ENCODE measurements at regions not wholly inside any gene's neighbourhood (a gene's known extent, or its start where the extent isn't known, plus 50 kb on each side); places are given as distances from the start of the nearest gene placed in this dataset.

GRCh38 chr11:115860246-115860645 lies 356.0 kb upstream of the CADM1 start:
- Histone ChIP-seq H3K4me3 (ENCODE audit: low read length) (no peak overlapping the region), H3K9me3 (ENCODE audit: insufficient read depth, low read depth, low read length) (peaks cover 4% of the 10 kb centered on the region; the same call in 1 of the 2 replicates), H3K4me1 (ENCODE audit: insufficient read depth, low read length) (no peaks in the 10 kb centered on the region), H3K27ac (ENCODE audit: low read length) (no peak overlapping the region), H3K9ac (ENCODE audit: low read depth, low read length) (no peak overlapping the region), H3K36me3 (ENCODE audit: insufficient read depth, low read depth, low read length) (no peaks in the 10 kb centered on the region), H3K27me3 (ENCODE audit: insufficient read depth, low read length) (no peaks in the 10 kb centered on the region)

DNA sequence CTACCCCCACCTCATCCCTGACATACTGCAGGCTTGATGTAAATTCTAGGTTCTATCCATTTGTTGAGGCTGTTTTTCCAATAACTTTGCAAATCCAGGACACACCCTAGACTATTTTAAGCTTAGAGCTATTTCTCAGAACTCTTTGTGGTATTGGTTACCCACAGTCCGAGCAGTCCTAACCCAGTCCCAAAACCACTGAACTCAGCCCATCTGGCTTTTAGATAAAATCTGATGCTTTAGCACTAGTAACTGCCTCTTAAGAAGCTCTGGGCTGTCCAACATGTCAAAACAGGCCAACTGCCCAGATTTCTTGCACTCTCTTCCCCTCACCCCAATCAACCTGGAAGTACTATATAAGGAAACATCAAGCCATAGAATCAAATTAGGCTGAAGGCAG lies 344.4 kb upstream of the CADM1 start:
- Histone ChIP-seq H3K9ac (ENCODE audit: low read depth, low read length) (no peak overlapping the region), H3K27ac (ENCODE audit: low read length) (no peak overlapping the region), H3K9me3 (ENCODE audit: insufficient read depth, low read depth, low read length) (no peaks in the 10 kb centered on the region), H3K4me1 (ENCODE audit: insufficient read depth, low read length) (no peaks in the 10 kb centered on the region), H3K36me3 (ENCODE audit: insufficient read depth, low read depth, low read length) (no peaks in the 10 kb centered on the region), H3K27me3 (ENCODE audit: insufficient read depth, low read length) (no peaks in the 10 kb centered on the region), H3K4me3 (ENCODE audit: low read length) (no peak overlapping the region)

GRCh38 chr11:115848080-115848479 lies 343.9 kb upstream of the CADM1 start:
- Histone ChIP-seq H3K4me1 (ENCODE audit: insufficient read depth, low read length) (no peaks in the 10 kb centered on the region), H3K9ac (ENCODE audit: low read depth, low read length) (no peak overlapping the region), H3K4me3 (ENCODE audit: low read length) (no peak overlapping the region), H3K36me3 (ENCODE audit: insufficient read depth, low read depth, low read length) (no peaks in the 10 kb centered on the region), H3K27ac (ENCODE audit: low read length) (no peak overlapping the region), H3K9me3 (ENCODE audit: insufficient read depth, low read depth, low read length) (no peaks in the 10 kb centered on the region), H3K27me3 (ENCODE audit: insufficient read depth, low read length) (no peaks in the 10 kb centered on the region)

- Histone ChIP-seq H3K9ac (ENCODE audit: low read depth, low read length) (no peak overlapping the region), H3K27me3 (ENCODE audit: insufficient read depth, low read length) (no peaks in the 10 kb centered on the region), H3K9me3 (ENCODE audit: insufficient read depth, low read depth, low read length) (no peaks in the 10 kb centered on the region), H3K36me3 (ENCODE audit: insufficient read depth, low read depth, low read length) (no peaks in the 10 kb centered on the region), H3K4me3 (ENCODE audit: low read length) (no peak overlapping the region), H3K4me1 (ENCODE audit: insufficient read depth, low read length) (no peaks in the 10 kb centered on the region), H3K27ac (ENCODE audit: low read length) (no peak overlapping the region)
These were observed 341.7 kb upstream of the CADM1 start for GRCh38 chr11:115845872-115846271.

- Histone ChIP-seq H3K4me1 (ENCODE audit: insufficient read depth, low read length) (no peaks in the 10 kb centered on the region), H3K27ac (ENCODE audit: low read length) (no peak overlapping the region), H3K4me3 (ENCODE audit: low read length) (no peak overlapping the region), H3K9ac (ENCODE audit: low read depth, low read length) (no peak overlapping the region), H3K27me3 (ENCODE audit: insufficient read depth, low read length) (no peaks in the 10 kb centered on the region), H3K9me3 (ENCODE audit: insufficient read depth, low read depth, low read length) (no peaks in the 10 kb centered on the region), H3K36me3 (ENCODE audit: insufficient read depth, low read depth, low read length) (no peaks in the 10 kb centered on the region)
These were observed 339.5 kb upstream of the CADM1 start for GRCh38 chr11:115843685-115844084.

DNA sequence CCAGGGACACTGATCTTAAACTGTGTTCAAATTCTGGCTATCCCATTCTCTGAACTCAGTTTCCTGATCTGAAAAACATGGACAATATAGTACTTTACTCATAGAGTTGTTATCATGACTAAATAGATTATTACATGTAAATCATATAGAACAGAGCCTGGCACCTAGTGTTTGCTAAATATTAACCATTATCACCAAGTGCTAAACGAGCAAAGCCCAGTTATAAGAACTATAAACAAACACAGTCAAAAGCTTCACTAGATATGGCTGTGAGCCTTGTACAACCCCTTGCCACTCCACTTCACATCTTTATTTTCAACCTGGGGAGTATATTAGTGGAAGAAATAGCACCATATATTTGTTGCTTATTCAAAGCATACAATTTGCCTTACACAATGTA lies 338.9 kb upstream of the CADM1 start:
- H3K4me3 ChIP-seq (ENCODE audit: low read length): no peak overlapping the region
- no peaks in the 10 kb centered on the region for H3K36me3 ChIP-seq (ENCODE audit: insufficient read depth, low read depth, low read length)
- no peaks in the 10 kb centered on the region for H3K4me1 ChIP-seq (ENCODE audit: insufficient read depth, low read length)
- H3K9me3 ChIP-seq (ENCODE audit: insufficient read depth, low read depth, low read length): no peaks in the 10 kb centered on the region
- no peak overlapping the region for H3K27ac ChIP-seq (ENCODE audit: low read length)
- H3K9ac ChIP-seq (ENCODE audit: low read depth, low read length): no peak overlapping the region
- H3K27me3 ChIP-seq (ENCODE audit: insufficient read depth, low read length): no peaks in the 10 kb centered on the region

GRCh38 chr11:115820026-115820425 lies 315.8 kb upstream of the CADM1 start:
- Histone ChIP-seq H3K4me3 (ENCODE audit: low read length) (no peak overlapping the region), H3K27me3 (ENCODE audit: insufficient read depth, low read length) (no peaks in the 10 kb centered on the region), H3K27ac (ENCODE audit: low read length) (no peak overlapping the region), H3K36me3 (ENCODE audit: insufficient read depth, low read depth, low read length) (no peaks in the 10 kb centered on the region), H3K9ac (ENCODE audit: low read depth, low read length) (no peak overlapping the region), H3K4me1 (ENCODE audit: insufficient read depth, low read length) (peaks cover 12% of the 10 kb centered on the region; the same call in 1 of the 2 replicates), H3K9me3 (ENCODE audit: insufficient read depth, low read depth, low read length) (peaks cover 6% of the 10 kb centered on the region; the same call in 1 of the 2 replicates)

GRCh38 chr11:115819014-115819413 lies 314.8 kb upstream of the CADM1 start:
- Histone ChIP-seq H3K27me3 (ENCODE audit: insufficient read depth, low read length) (no peaks in the 10 kb centered on the region), H3K9ac (ENCODE audit: low read depth, low read length) (no peak overlapping the region), H3K4me1 (ENCODE audit: insufficient read depth, low read length) (peaks cover 12% of the 10 kb centered on the region; the same call in 1 of the 2 replicates), H3K27ac (ENCODE audit: low read length) (no peak overlapping the region), H3K36me3 (ENCODE audit: insufficient read depth, low read depth, low read length) (no peaks in the 10 kb centered on the region), H3K9me3 (ENCODE audit: insufficient read depth, low read depth, low read length) (peaks cover 6% of the 10 kb centered on the region; the same call in 1 of the 2 replicates), H3K4me3 (ENCODE audit: low read length) (no peak overlapping the region)

- Histone ChIP-seq H3K9ac (ENCODE audit: low read depth, low read length) (no peak overlapping the region), H3K36me3 (ENCODE audit: insufficient read depth, low read depth, low read length) (no peaks in the 10 kb centered on the region), H3K4me1 (ENCODE audit: insufficient read depth, low read length) (peaks cover 12% of the 10 kb centered on the region; the same call in 1 of the 2 replicates), H3K9me3 (ENCODE audit: insufficient read depth, low read depth, low read length) (peaks cover 6% of the 10 kb centered on the region; the same call in 1 of the 2 replicates), H3K4me3 (ENCODE audit: low read length) (0 out of 2 replicates have a peak overlapping the region, but pooled peaks have one; percentile 20), H3K27ac (ENCODE audit: low read length) (no peak overlapping the region), H3K27me3 (ENCODE audit: insufficient read depth, low read length) (no peaks in the 10 kb centered on the region)
These were observed 313.7 kb upstream of the CADM1 start for GRCh38 chr11:115817844-115818468.

GRCh38 chr11:115808351-115808940 lies 304.2 kb upstream of the CADM1 start:
- H3K4me1 ChIP-seq (ENCODE audit: insufficient read depth, low read length): no peaks in the 10 kb centered on the region
- no peak overlapping the region for H3K9ac ChIP-seq (ENCODE audit: low read depth, low read length)
- H3K36me3 ChIP-seq (ENCODE audit: insufficient read depth, low read depth, low read length): no peaks in the 10 kb centered on the region
- no peak overlapping the region for H3K4me3 ChIP-seq (ENCODE audit: low read length)
- no peak overlapping the region for H3K27ac ChIP-seq (ENCODE audit: low read length)
- H3K27me3 ChIP-seq (ENCODE audit: insufficient read depth, low read length): no peaks in the 10 kb centered on the region
- peaks cover 16% of the 10 kb centered on the region for H3K9me3 ChIP-seq (ENCODE audit: insufficient read depth, low read depth, low read length)

DNA sequence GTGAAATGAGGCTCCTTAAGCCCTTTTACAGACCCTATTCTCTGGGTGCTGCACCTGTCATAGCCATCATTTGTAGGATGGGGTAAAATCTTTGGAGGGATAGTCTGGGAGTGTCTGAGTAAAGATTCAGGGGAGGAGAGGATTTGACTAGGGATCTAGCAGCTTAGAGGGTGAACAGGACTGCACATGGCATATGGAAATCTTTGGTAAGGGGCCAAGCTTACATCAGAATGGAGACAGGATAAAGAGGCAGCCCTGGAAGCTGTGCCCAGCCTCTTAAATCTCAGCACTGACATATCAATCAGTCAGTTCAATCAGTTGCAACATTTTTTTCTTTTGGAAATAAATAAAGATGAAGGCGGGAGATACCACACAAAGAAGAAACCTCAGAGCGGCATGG lies 301.8 kb upstream of the CADM1 start:
- Histone ChIP-seq H3K27me3 (ENCODE audit: insufficient read depth, low read length) (no peaks in the 10 kb centered on the region), H3K9me3 (ENCODE audit: insufficient read depth, low read depth, low read length) (peaks cover 16% of the 10 kb centered on the region), H3K9ac (ENCODE audit: low read depth, low read length) (no peak overlapping the region), H3K27ac (ENCODE audit: low read length) (no peak overlapping the region), H3K4me3 (ENCODE audit: low read length) (no peak overlapping the region), H3K4me1 (ENCODE audit: insufficient read depth, low read length) (no peaks in the 10 kb centered on the region), H3K36me3 (ENCODE audit: insufficient read depth, low read depth, low read length) (no peaks in the 10 kb centered on the region)

DNA sequence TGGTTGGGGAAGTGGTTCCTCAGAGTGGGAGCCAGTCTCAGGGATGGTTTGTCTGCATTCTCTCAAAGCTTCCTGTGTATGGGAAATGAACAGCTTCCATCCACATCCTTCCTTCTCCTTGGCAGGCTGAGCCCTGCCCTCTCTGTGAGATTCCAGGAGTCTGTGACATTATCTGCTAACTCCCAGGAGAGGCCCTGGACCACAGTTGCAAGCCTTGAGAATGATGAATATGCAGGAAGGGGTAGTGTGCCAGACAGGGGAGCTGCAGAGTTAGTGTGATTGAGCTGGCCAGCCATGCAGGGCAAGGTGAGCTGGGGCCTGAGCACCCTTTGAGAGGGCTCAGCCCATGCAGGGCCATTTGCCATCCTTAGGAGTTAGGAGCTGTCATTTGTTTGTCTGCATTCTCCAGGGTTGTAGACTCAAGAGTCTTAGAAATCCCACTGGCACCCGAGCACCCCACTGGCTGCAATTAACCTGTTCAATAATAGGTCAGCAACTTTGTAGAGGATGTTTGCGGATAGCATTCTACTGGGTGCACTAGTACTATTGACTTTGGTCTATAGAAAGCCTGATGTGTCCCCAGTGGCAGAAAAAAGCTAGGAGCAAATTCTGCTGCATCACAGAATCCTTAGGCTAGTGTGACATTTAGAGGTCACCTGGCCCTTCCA lies 299.0 kb upstream of the CADM1 start:
- H3K4me3 ChIP-seq (ENCODE audit: low read length): no peak overlapping the region
- H3K27me3 ChIP-seq (ENCODE audit: insufficient read depth, low read length): no peaks in the 10 kb centered on the region
- H3K27ac ChIP-seq (ENCODE audit: low read length): no peak overlapping the region
- H3K4me1 ChIP-seq (ENCODE audit: insufficient read depth, low read length): no peaks in the 10 kb centered on the region
- peaks cover 5% of the 10 kb centered on the region for H3K9me3 ChIP-seq (ENCODE audit: insufficient read depth, low read depth, low read length)
- no peaks in the 10 kb centered on the region for H3K36me3 ChIP-seq (ENCODE audit: insufficient read depth, low read depth, low read length)
- no peak overlapping the region for H3K9ac ChIP-seq (ENCODE audit: low read depth, low read length)

All from iPS-20b (cell line).